ENCODE measurements at regions not wholly inside any gene's neighbourhood (a gene's known extent, or its start where the extent isn't known, plus 50 kb on each side); places are given as distances from the start of the nearest gene placed in this dataset.

GRCh38 chr13:60873116-60873515 is 476.1 kb downstream of the TDRD3 start:
- intact Hi-C loops (cut with micrococcal nuclease) = no loop called here
- peaks cover 22 to 26% of the 10 kb centered on the region in 2 donors for H3K9me3 Mint-ChIP-seq
- ATAC-seq (no peak), DNase-seq (no peak)
- H3K27ac Mint-ChIP-seq = no peak overlapping the region
- Histone ChIP-seq H3K27ac (ENCODE audit: low read length) (no peak overlapping the region), H3K27me3 (ENCODE audit: control insufficient read depth, insufficient read depth, low read length) (no peaks in the 10 kb centered on the region), H3K4me3 (ENCODE audit: low read length) (no peak overlapping the region), H3K4me1 (ENCODE audit: control insufficient read depth, insufficient read depth, low read length) (no peaks in the 10 kb centered on the region), H3K36me3 (ENCODE audit: control insufficient read depth, insufficient read depth, low read length) (no peaks in the 10 kb centered on the region), H3K9me3 (ENCODE audit: control insufficient read depth, insufficient read depth, low read length) (peaks cover 19% of the 10 kb centered on the region)
- H3K4me3 Mint-ChIP-seq = no peak overlapping the region
- TF ChIP-seq CTCF (IDR thresholded peaks at IDR 0.05) = no peak
- H3K4me1 Mint-ChIP-seq = no peaks in the 10 kb centered on the region
- WGBS (ENCODE audit: insufficient coverage) = 48% methylated on average over 1 of the region's 2 CpGs
- peaks cover 17% of the 10 kb centered on the region for H3K36me3 Mint-ChIP-seq
- H3K27me3 Mint-ChIP-seq (ENCODE audit: low read depth in 2 of 2) = no peaks in the 10 kb centered on the region

- intact Hi-C loops (cut with micrococcal nuclease) = no loop called here
- Histone ChIP-seq H3K4me3 (ENCODE audit: low read length) (no peak overlapping the region), H3K27me3 (ENCODE audit: control insufficient read depth, insufficient read depth, low read length) (no peaks in the 10 kb centered on the region), H3K36me3 (ENCODE audit: control insufficient read depth, insufficient read depth, low read length) (no peaks in the 10 kb centered on the region), H3K4me1 (ENCODE audit: control insufficient read depth, insufficient read depth, low read length) (no peaks in the 10 kb centered on the region), H3K27ac (ENCODE audit: low read length) (no peak overlapping the region), H3K9me3 (ENCODE audit: control insufficient read depth, insufficient read depth, low read length) (peaks cover 19% of the 10 kb centered on the region)
- Mint-ChIP-seq H3K9me3 (peaks cover 19 to 36% of the 10 kb centered on the region in 2 donors), H3K4me3 (no peak overlapping the region), H3K27me3 (ENCODE audit: low read depth in 2 of 2) (no peaks in the 10 kb centered on the region), H3K36me3 (peaks cover 17% of the 10 kb centered on the region), H3K27ac (no peak overlapping the region), H3K4me1 (no peaks in the 10 kb centered on the region)
- ATAC-seq (no peak), DNase-seq (no peak)
- 76% methylated on average over 7 of the region's 7 CpGs for WGBS (ENCODE audit: insufficient coverage)
- TF ChIP-seq CTCF (IDR thresholded peaks at IDR 0.05) = no peak
Measured at GRCh38 chr13:60869941-60870613, 473.1 kb downstream of the TDRD3 start.

GRCh38 chr13:60869225-60869624 is 472.2 kb downstream of the TDRD3 start:
- H3K4me1 Mint-ChIP-seq = no peaks in the 10 kb centered on the region
- no peak overlapping the region for H3K4me3 Mint-ChIP-seq
- intact Hi-C loops (cut with micrococcal nuclease) = no loop called here
- Histone ChIP-seq H3K27ac (ENCODE audit: low read length) (no peak overlapping the region), H3K4me3 (ENCODE audit: low read length) (no peak overlapping the region), H3K4me1 (ENCODE audit: control insufficient read depth, insufficient read depth, low read length) (no peaks in the 10 kb centered on the region), H3K9me3 (ENCODE audit: control insufficient read depth, insufficient read depth, low read length) (peaks cover 19% of the 10 kb centered on the region), H3K36me3 (ENCODE audit: control insufficient read depth, insufficient read depth, low read length) (no peaks in the 10 kb centered on the region), H3K27me3 (ENCODE audit: control insufficient read depth, insufficient read depth, low read length) (no peaks in the 10 kb centered on the region)
- H3K27me3 Mint-ChIP-seq (ENCODE audit: low read depth in 2 of 2) = no peaks in the 10 kb centered on the region
- 71% methylated on average over 3 of the region's 3 CpGs for WGBS (ENCODE audit: insufficient coverage)
- peaks cover 16% of the 10 kb centered on the region for H3K36me3 Mint-ChIP-seq
- no peak for DNase-seq
- no peak for TF ChIP-seq CTCF (IDR thresholded peaks at IDR 0.05)
- no peak overlapping the region for H3K27ac Mint-ChIP-seq
- H3K9me3 Mint-ChIP-seq = peaks cover 23 to 41% of the 10 kb centered on the region in 2 donors
- ATAC-seq = no peak

GRCh38 chr13:60862036-60862435 is 465.0 kb downstream of the TDRD3 start:
- no peak overlapping the region for H3K27ac ChIP-seq (ENCODE audit: low read length)
- Mint-ChIP-seq H3K27me3 (ENCODE audit: low read depth in 2 of 2) (no peaks in the 10 kb centered on the region), H3K27ac (no peak overlapping the region), H3K36me3 (no peaks in the 10 kb centered on the region), H3K4me1 (no peaks in the 10 kb centered on the region), H3K9me3 (peaks cover 12 to 26% of the 10 kb centered on the region in 2 donors), H3K4me3 (no peak overlapping the region)
- no peak overlapping the region for H3K4me3 ChIP-seq (ENCODE audit: low read length)
- H3K9me3 ChIP-seq (ENCODE audit: control insufficient read depth, insufficient read depth, low read length) = no peaks in the 10 kb centered on the region
- no peaks in the 10 kb centered on the region for H3K27me3 ChIP-seq (ENCODE audit: control insufficient read depth, insufficient read depth, low read length)
- no peak for DNase-seq
- intact Hi-C loops (cut with micrococcal nuclease) = no loop called here
- TF ChIP-seq CTCF (IDR thresholded peaks at IDR 0.05) = no peak
- no peaks in the 10 kb centered on the region for H3K36me3 ChIP-seq (ENCODE audit: control insufficient read depth, insufficient read depth, low read length)
- 100% methylated on average over 1 of the region's 1 CpG for WGBS (ENCODE audit: insufficient coverage)
- no peak for ATAC-seq
- H3K4me1 ChIP-seq (ENCODE audit: control insufficient read depth, insufficient read depth, low read length) = no peaks in the 10 kb centered on the region

All from natural killer cell (primary cell).